IMR-90 (cell line): ENCODE measurements at regions not wholly inside any gene's neighbourhood (a gene's known extent, or its start where the extent isn't known, plus 50 kb on each side); places are given as distances from the start of the nearest gene placed in this dataset.

Experiments used
- ATAC-seq: fragments of 200-7000 bp; cut with Tn5 transposase; 2 replicates; pipeline ENCODE4 v1.9.1; 2020; ENCODE audit warnings: low read depth, mild to moderate bottlenecking, moderate library complexity
- BruUV-seq: library from RNA; stranded (reverse); fragments of 400-500 nt; replicated peaks from 2 replicates; lab custom pipeline; 2021; lab: Mats Ljungman, UMichigan
- CTCF ChIA-PET: fragments of 300-600 bp; formaldehyde crosslinking; extraction: SDS; loops from one replicate; lab custom pipeline; 2021; ENCODE audit warnings: antibody characterized with exemption; lab: Yijun Ruan, JAX
- POLR2A ChIA-PET: fragments of 300-600 bp; sonication (Branson Sonifier 250); formaldehyde crosslinking; loops from one replicate; lab custom pipeline; 2022; ENCODE audit warnings: antibody characterized with exemption; ENCODE audit not compliant: unreplicated experiment; lab: Charles Lee
- DNase-seq: peaks from one replicate; pipeline ENCODE4 v3.0.0; 2013
- H2AFZ ChIP-seq: replicated peaks from 2 replicates; pipeline ENCODE3; 2013; ENCODE audit warnings: low read length, mild to moderate bottlenecking; ENCODE audit not compliant: poor library complexity
- H2AK5ac ChIP-seq: 2 replicates; pipeline ENCODE4 v1.6.1; 2013; ENCODE audit warnings: low read depth, low read length, inconsistent platforms
- H2AK9ac ChIP-seq: replicated peaks from 2 replicates; pipeline ENCODE3; 2013; ENCODE audit warnings: mild to moderate bottlenecking, low read depth, low read length, moderate library complexity; ENCODE audit not compliant: poor library complexity
- H2BK120ac ChIP-seq: 2 replicates; pipeline ENCODE4 v1.6.1; 2013; ENCODE audit warnings: low read depth, low read length, inconsistent platforms
- H2BK15ac ChIP-seq: 3 replicates; pipeline ENCODE4 v1.6.1; 2013; ENCODE audit warnings: low read depth, low read length, inconsistent platforms
- H2BK20ac ChIP-seq: 2 replicates; pipeline ENCODE4 v1.6.1; 2013; ENCODE audit warnings: low read depth, mild to moderate bottlenecking, inconsistent platforms, low read length, moderate library complexity
- H2BK5ac ChIP-seq: 2 replicates; pipeline ENCODE4 v1.6.1; 2013; ENCODE audit warnings: mild to moderate bottlenecking, low read depth, low read length, inconsistent platforms; ENCODE audit not compliant: poor library complexity, severe bottlenecking
- H3K14ac ChIP-seq: replicated peaks from 2 replicates; pipeline ENCODE4 v1.6.1; 2013; ENCODE audit warnings: low read depth, low read length, inconsistent platforms
- H3K18ac ChIP-seq: 2 replicates; pipeline ENCODE4 v1.6.1; 2013; ENCODE audit warnings: low read depth, low read length, control low read depth
- H3K23ac ChIP-seq: 2 replicates; pipeline ENCODE4 v1.6.1; 2013; ENCODE audit warnings: low read depth, low read length, inconsistent platforms
- H3K27ac ChIP-seq: 2 replicates; pipeline ENCODE4 v1.5.1; 2013; ENCODE audit warnings: mild to moderate bottlenecking, control low read depth, low read length; ENCODE audit not compliant: insufficient read depth
- H3K27me3 ChIP-seq: 2 replicates; pipeline ENCODE4 v1.6.1; 2013; ENCODE audit warnings: low read length; ENCODE audit not compliant: control insufficient read depth, insufficient read depth
- H3K36me3 ChIP-seq: 2 replicates; pipeline ENCODE4 v1.6.1; 2013; ENCODE audit warnings: low read length, mixed read lengths; ENCODE audit not compliant: control insufficient read depth, insufficient read depth
- H3K4ac ChIP-seq: 2 replicates; pipeline ENCODE4 v1.6.1; 2013; ENCODE audit warnings: low read depth, low read length, inconsistent platforms
- H3K4me1 ChIP-seq: 2 replicates; pipeline ENCODE4 v1.6.1; 2013; ENCODE audit warnings: low read length, mixed read lengths; ENCODE audit not compliant: control insufficient read depth, insufficient read depth
- H3K4me2 ChIP-seq: 2 replicates; pipeline ENCODE4 v1.6.1; 2013; ENCODE audit warnings: low read depth, mild to moderate bottlenecking, control low read depth, low read length, moderate library complexity
- H3K4me3 ChIP-seq: 2 replicates; pipeline ENCODE4 v1.5.1; 2013; ENCODE audit warnings: low read depth, mild to moderate bottlenecking, control low read depth, low read length, moderate library complexity; ENCODE audit not compliant: insufficient read depth
- H3K56ac ChIP-seq: 2 replicates; pipeline ENCODE4 v1.6.1; 2013; ENCODE audit warnings: low read length, inconsistent platforms; ENCODE audit not compliant: insufficient read depth; ENCODE audit errors: extremely low read depth
- H3K79me1 ChIP-seq, 2 experiments: 2 replicates each; pipeline ENCODE4 v1.6.1; 2013; ENCODE audit warnings: low read length in 2 of 2, inconsistent platforms in 1 of 2, low read depth in 1 of 2
- H3K9ac ChIP-seq: 2 replicates; pipeline ENCODE4 v1.6.1; 2013; ENCODE audit warnings: low read depth, low read length, control low read depth
- H3K9me1 ChIP-seq: 2 replicates; pipeline ENCODE4 v1.6.1; 2013; ENCODE audit warnings: low read length, inconsistent platforms; ENCODE audit not compliant: insufficient read depth
- H3K9me3 ChIP-seq: 2 replicates; pipeline ENCODE4 v1.6.1; 2013; ENCODE audit warnings: low read length; ENCODE audit not compliant: control insufficient read depth, insufficient read depth
- H4K20me1 ChIP-seq: 2 replicates; pipeline ENCODE4 v1.6.1; 2013; ENCODE audit warnings: low read length, inconsistent platforms; ENCODE audit not compliant: insufficient read depth
- H4K5ac ChIP-seq: 2 replicates; pipeline ENCODE4 v1.6.1; 2013; ENCODE audit warnings: mild to moderate bottlenecking, low read depth, low read length, control low read depth
- H4K8ac ChIP-seq, 2 experiments: 2 replicates each; pipeline ENCODE4 v1.6.1; 2013; ENCODE audit warnings: low read depth in 2 of 2, low read length in 2 of 2, control low read depth in 1 of 2, inconsistent platforms in 1 of 2
- H4K91ac ChIP-seq: 2 replicates; pipeline ENCODE4 v1.6.1; 2013; ENCODE audit warnings: low read depth, low read length, inconsistent platforms; ENCODE audit not compliant: insufficient read depth
- BHLHE40 ChIP-seq: fragments of 150-350 bp; IDR thresholded peaks from 2 replicates; pipeline ENCODE4 v1.6.1; 2016; ENCODE audit warnings: mild to moderate bottlenecking, low read depth, low read length
- CEBPB ChIP-seq: IDR thresholded peaks from 2 replicates; pipeline ENCODE4 v1.6.1; 2012; ENCODE audit warnings: low read depth, low read length, improper control_type of control experiment
- CHD1 ChIP-seq: IDR thresholded peaks from 2 replicates; pipeline ENCODE4 v1.6.1; 2012; ENCODE audit warnings: low read depth, low read length, improper control_type of control experiment
- CTCF ChIP-seq: conservative IDR thresholded peaks from 2 replicates; pipeline ENCODE4 v1.5.1; 2012; ENCODE audit warnings: mild to moderate bottlenecking, low read depth, low read length, improper control_type of control experiment
- ELK1 ChIP-seq: fragments of 150-350 bp; IDR thresholded peaks from 2 replicates; pipeline ENCODE4 v1.6.1; 2016; ENCODE audit warnings: low read depth, mild to moderate bottlenecking, low read length, moderate library complexity, borderline replicate concordance
- FOS ChIP-seq: fragments of 150-350 bp; IDR thresholded peaks from 2 replicates; pipeline ENCODE4 v1.6.1; 2016; ENCODE audit warnings: low read depth, low read length
- MAFK ChIP-seq: IDR thresholded peaks from 2 replicates; pipeline ENCODE4 v1.6.1; 2012; ENCODE audit warnings: low read depth, low read length, improper control_type of control experiment
- MXI1 ChIP-seq: IDR thresholded peaks from 2 replicates; pipeline ENCODE4 v1.6.1; 2012; ENCODE audit warnings: low read depth, mild to moderate bottlenecking, low read length, moderate library complexity, borderline replicate concordance
- NFE2L2 ChIP-seq: fragments of 150-350 bp; IDR thresholded peaks from 2 replicates; pipeline ENCODE4 v1.6.1; 2016; ENCODE audit warnings: low read depth, mild to moderate bottlenecking, low read length
- RAD21 ChIP-seq: IDR thresholded peaks from 2 replicates; pipeline ENCODE4 v1.6.1; 2012; ENCODE audit warnings: low read length, improper control_type of control experiment
- RCOR1 ChIP-seq: IDR thresholded peaks from 2 replicates; pipeline ENCODE4 v1.6.1; 2012; ENCODE audit warnings: mild to moderate bottlenecking, low read length, improper control_type of control experiment; ENCODE audit not compliant: insufficient replicate concordance
- RFX5 ChIP-seq: IDR thresholded peaks from 2 replicates; pipeline ENCODE4 v1.8.0; 2012; ENCODE audit warnings: low read depth, mild to moderate bottlenecking, low read length, moderate library complexity
- SMC3 ChIP-seq: fragments of 150-350 bp; IDR thresholded peaks from 2 replicates; pipeline ENCODE4 v1.6.1; 2016; ENCODE audit warnings: low read depth, mild to moderate bottlenecking, antibody characterized with exemption, low read length, moderate library complexity
- WGBS, 2 experiments: methylation state at CpG; one replicate each; pipeline versions ENCODE4 v1.1.5 to v1.1.7; 2013; ENCODE audit warnings: missing lambda C conversion rate in 2 of 2; ENCODE audit not compliant: insufficient read length in 1 of 2; ENCODE audit errors: extremely low coverage in 2 of 2; 5-methylcytosine and 5-hydroxymethylcytosine counted together
- dilution Hi-C: fragments of 300-500 bp; cut with HindIII; formaldehyde crosslinking; loops from one replicate; pipeline ENCODE4 v1.14.3; 2018; ENCODE audit warnings: low sequenced_read_pairs; ENCODE audit not compliant: unreplicated experiment
- in situ Hi-C: fragments of 300-500 bp; cut with MboI; formaldehyde crosslinking; loops from 3 replicates; pipeline ENCODE4 v1.14.3; 2019; ENCODE audit warnings: low sequenced_read_pairs, inconsistent platforms, mixed read lengths
- intact Hi-C: fragments of 100-400 bp; cut with micrococcal nuclease; formaldehyde crosslinking; loops from 2 replicates; pipeline ENCODE4 v1.10.0; 2022

- Histone ChIP-seq H2AK5ac (no peak overlapping the region), H2BK20ac (no peak overlapping the region), H3K27me3 (no peaks in the 10 kb centered on the region), H3K4me2 (no peak overlapping the region), H2AFZ (no peak overlapping the region), H3K56ac (no peak overlapping the region), H4K5ac (no peak overlapping the region), H3K4ac (no peak overlapping the region), H3K36me3 (no peaks in the 10 kb centered on the region), H3K9me3 (no peaks in the 10 kb centered on the region), H2BK5ac (no peak overlapping the region), H3K9me1 (no peaks in the 10 kb centered on the region), H3K27ac (no peak overlapping the region), H3K18ac (no peak overlapping the region), H3K23ac (no peak overlapping the region), H2BK120ac (no peak overlapping the region), H4K91ac (no peak overlapping the region), H3K4me1 (no peaks in the 10 kb centered on the region), H3K4me3 (no peak overlapping the region), H2AK9ac (no peak overlapping the region), H3K79me1 (no peaks in the 10 kb centered on the region), H4K20me1 (no peaks in the 10 kb centered on the region), H4K8ac (no peak overlapping the region), H3K9ac (no peak overlapping the region), H3K14ac (no peak overlapping the region), H2BK15ac (no peak overlapping the region)
- in situ Hi-C loops (no loop called here), dilution Hi-C loops (no loop called here), intact Hi-C loops (loop anchor here (10.0 kb wide), 1 partner anchor 47 kb away; no protein-coding TSS in a partner anchor)
- ChIA-PET CTCF (no interaction called here), POLR2A (no interaction called here)
- ATAC-seq = no peak
- WGBS, 2 experiments = no CpG with 5 or more reads among the region's 4 CpGs
- BruUV-seq = no TSS peak
- DNase-seq = no peak
- TF ChIP-seq SMC3 = no peak
- no peak for TF ChIP-seq CHD1
- TF ChIP-seq RFX5 = no peak
- TF ChIP-seq RAD21 = no peak
- no peak for TF ChIP-seq FOS
- TF ChIP-seq CTCF = no peak
- TF ChIP-seq ELK1 = no peak
- TF ChIP-seq RCOR1 = no peak
- TF ChIP-seq MAFK = no peak
- TF ChIP-seq MXI1 = no peak
- TF ChIP-seq BHLHE40 = no peak
- TF ChIP-seq CEBPB = no peak
- no peak for TF ChIP-seq NFE2L2
Measured at GRCh38 chr12:60441577-60441976, 845.7 kb downstream of the SLC16A7 start.
